HCT116 (cell line): ENCODE measurements at regions not wholly inside any gene's neighbourhood (a gene's known extent, or its start where the extent isn't known, plus 50 kb on each side); places are given as distances from the start of the nearest gene placed in this dataset.

Experiments used
- ATAC-seq: fragments of 200-7000 bp; cut with Tn5 transposase; 2 replicates; pipeline ENCODE4 v1.9.1; 2020; ENCODE audit warnings: mild to moderate bottlenecking, moderate library complexity
- BruUV-seq: library from RNA; stranded (reverse); fragments of 400-500 nt; replicated peaks from 2 replicates; lab custom pipeline; 2021; lab: Mats Ljungman, UMichigan
- CTCF ChIA-PET: fragments of 300-600 bp; sonication (Branson Sonifier 250); formaldehyde crosslinking; loops from one replicate; lab custom pipeline; 2021; ENCODE audit warnings: antibody characterized with exemption; lab: Charles Lee
- POLR2A ChIA-PET: fragments of 300-600, 350-600 bp; sonication (Branson Sonifier 250); formaldehyde crosslinking; loops from one replicate; lab custom pipeline; 2021; ENCODE audit warnings: antibody characterized with exemption; lab: Charles Lee
- RAD21 ChIA-PET, 2 experiments: fragments of 300-600 bp; sonication (Branson Sonifier 250); formaldehyde crosslinking; loops; one replicate each; lab custom pipeline; 2023; ENCODE audit warnings: low total read pairs in 2 of 2; ENCODE audit not compliant: uncharacterized antibody in 2 of 2, unreplicated experiment in 2 of 2, low non-redundant PET in 1 of 2; lab: Charles Lee
- DNase-seq: peaks from one replicate; pipeline ENCODE4 v3.0.0-alpha.2; 2010; ENCODE audit warnings: low read depth, low spot score
- H2AFZ ChIP-seq: fragments of 200-600 bp; shearing (Covaris generic), sonication (generic); 2 replicates; pipeline ENCODE4 v1.6.1; 2017; ENCODE audit warnings: low read depth, mixed run types, mixed read lengths, antibody characterized with exemption, low read length; ENCODE audit not compliant: poor library complexity, severe bottlenecking
- H3K27ac ChIP-seq: 2 replicates; pipeline ENCODE4 v1.5.1; 2012; ENCODE audit warnings: low read depth, low read length
- H3K27me3 ChIP-seq: fragments of 200-600 bp; sonication (generic); 2 replicates; pipeline ENCODE4 v1.6.1; 2016; ENCODE audit warnings: mixed run types, low read length, mixed read lengths; ENCODE audit not compliant: insufficient read depth
- H3K36me3 ChIP-seq, 2 experiments: fragments of 200-500 bp in 1 of 2; fragments of 200-600 bp in 1 of 2; sonication (Bioruptor generic) in 1 of 2; sonication (generic) in 1 of 2; 2 replicates each; pipeline versions ENCODE4 v1.5.1 to v1.6.1; 2014 to 2016; ENCODE audit warnings: low read length in 2 of 2, inconsistent platforms in 1 of 2, mixed read lengths in 1 of 2, mixed run types in 1 of 2; ENCODE audit not compliant: insufficient read depth in 2 of 2, control insufficient read depth in 1 of 2
- H3K4me1 ChIP-seq, 2 experiments: fragments of 200-600 bp in 1 of 2; sonication (generic) in 1 of 2; 2 replicates each; pipeline versions ENCODE4 v1.5.1 to v1.6.1; 2012 to 2017; ENCODE audit warnings: low read length in 2 of 2, inconsistent platforms in 1 of 2, mild to moderate bottlenecking in 1 of 2, mixed read lengths in 1 of 2, mixed run types in 1 of 2, moderate library complexity in 1 of 2; ENCODE audit not compliant: insufficient read depth in 2 of 2, control insufficient read depth in 1 of 2
- H3K4me2 ChIP-seq: fragments of 200-600 bp; sonication (generic); 2 replicates; pipeline ENCODE4 v1.6.1; 2017; ENCODE audit warnings: mixed run types, low read length, mixed read lengths
- H3K4me3 ChIP-seq, 2 experiments: fragments of 200-600 bp in 1 of 2; sonication (generic) in 1 of 2; replicated peaks in 1 of 2; 2 replicates each; pipeline ENCODE4 v1.5.1; 2011 to 2016; ENCODE audit warnings: low read length in 2 of 2, control low read depth in 1 of 2, low read depth in 1 of 2, mild to moderate bottlenecking in 1 of 2, mixed read lengths in 1 of 2, mixed run types in 1 of 2
- H3K79me2 ChIP-seq: fragments of 200-600 bp; sonication (generic); 2 replicates; pipeline ENCODE4 v1.6.1; 2017; ENCODE audit warnings: mild to moderate bottlenecking, mixed run types, low read length, moderate library complexity, mixed read lengths; ENCODE audit not compliant: insufficient read depth
- H3K9ac ChIP-seq: fragments of 200-600 bp; sonication (generic); 2 replicates; pipeline ENCODE4 v1.6.1; 2016; ENCODE audit warnings: low read length, mixed read lengths
- H3K9me2 ChIP-seq: fragments of 200-600 bp; sonication (generic), shearing (Covaris generic); 2 replicates; pipeline ENCODE4 v1.6.1; 2017; ENCODE audit warnings: mixed run types, mild to moderate bottlenecking, moderate library complexity; ENCODE audit not compliant: insufficient read depth
- H3K9me3 ChIP-seq, 2 experiments: fragments of 200-500 bp in 1 of 2; fragments of 200-600 bp in 1 of 2; sonication (Bioruptor generic) in 1 of 2; sonication (generic) in 1 of 2; 2 replicates each; pipeline ENCODE4 v1.6.1; 2014 to 2017; ENCODE audit warnings: low read length in 2 of 2, mixed read lengths in 2 of 2, inconsistent platforms in 1 of 2, low read depth in 1 of 2, mild to moderate bottlenecking in 1 of 2, mixed run types in 1 of 2, moderate library complexity in 1 of 2; ENCODE audit not compliant: control insufficient read depth in 1 of 2, insufficient read depth in 1 of 2
- H4K20me1 ChIP-seq: fragments of 200-600 bp; sonication (generic), shearing (Covaris generic); 2 replicates; pipeline ENCODE4 v1.6.1; 2017; ENCODE audit warnings: mixed run types, mild to moderate bottlenecking, moderate library complexity; ENCODE audit not compliant: insufficient read depth
- CBX3 ChIP-seq: IDR thresholded peaks from 2 replicates; pipeline ENCODE4 v1.6.1; 2012; ENCODE audit warnings: low read depth
- EGR1 ChIP-seq: IDR thresholded peaks from 2 replicates; pipeline ENCODE4 v1.6.1; 2012; ENCODE audit warnings: low read depth
- EZH2phosphoT487 ChIP-seq: fragments of 200-600 bp; IDR thresholded peaks from 2 replicates; pipeline ENCODE4 v1.6.1; 2018; ENCODE audit warnings: antibody characterized with exemption, borderline replicate concordance
- JUND ChIP-seq: IDR thresholded peaks from 2 replicates; pipeline ENCODE4 v1.6.1; 2012
- POLR2A ChIP-seq: IDR thresholded peaks from 2 replicates; pipeline ENCODE4 v1.7.0; 2011; ENCODE audit warnings: borderline replicate concordance; ENCODE audit not compliant: insufficient read depth, insufficient read length; ENCODE audit errors: extremely low read depth
- POLR2AphosphoS5 ChIP-seq: IDR thresholded peaks from 2 replicates; pipeline ENCODE4 v1.6.1; 2011; ENCODE audit warnings: mild to moderate bottlenecking, low read depth, low read length, moderate library complexity
- intact Hi-C: fragments of 100-400 bp; cut with micrococcal nuclease; formaldehyde crosslinking; loops from 2 replicates; pipeline ENCODE4 v1.10.0; 2022
- TF ChIP-seq, protein P1 (sequence below), 3 experiments: fragments of 200-600 bp in 1 of 3; sonication (generic) in 1 of 3; IDR thresholded peaks in 2 of 3; conservative IDR thresholded peaks in 1 of 3; 2 replicates each; pipeline ENCODE4 v1.5.1; 2012 to 2017; ENCODE audit warnings: low read depth in 2 of 3, low read length in 2 of 3, antibody characterized with exemption in 1 of 3, borderline replicate concordance in 1 of 3, control low read depth in 1 of 3, mild to moderate bottlenecking in 1 of 3, mixed read lengths in 1 of 3, mixed run types in 1 of 3, moderate library complexity in 1 of 3; ENCODE audit not compliant: insufficient read depth in 1 of 3

- no peaks in the 10 kb centered on the region for H3K79me2 ChIP-seq
- H3K4me3 ChIP-seq = no peak overlapping the region
- H3K9me3 ChIP-seq = no peaks in the 10 kb centered on the region
- no peaks in the 10 kb centered on the region for H3K36me3 ChIP-seq
- intact Hi-C loops = no loop called here
- H3K4me1 ChIP-seq = peaks cover 9 to 15% of the 10 kb centered on the region in 2 experiments; a peak in 3 of 4 replicates
- RAD21 ChIA-PET = no interaction called here
- no peaks in the 10 kb centered on the region for H3K27me3 ChIP-seq
- no peak for DNase-seq
- no peak for ATAC-seq
- TF ChIP-seq, protein P1, sequence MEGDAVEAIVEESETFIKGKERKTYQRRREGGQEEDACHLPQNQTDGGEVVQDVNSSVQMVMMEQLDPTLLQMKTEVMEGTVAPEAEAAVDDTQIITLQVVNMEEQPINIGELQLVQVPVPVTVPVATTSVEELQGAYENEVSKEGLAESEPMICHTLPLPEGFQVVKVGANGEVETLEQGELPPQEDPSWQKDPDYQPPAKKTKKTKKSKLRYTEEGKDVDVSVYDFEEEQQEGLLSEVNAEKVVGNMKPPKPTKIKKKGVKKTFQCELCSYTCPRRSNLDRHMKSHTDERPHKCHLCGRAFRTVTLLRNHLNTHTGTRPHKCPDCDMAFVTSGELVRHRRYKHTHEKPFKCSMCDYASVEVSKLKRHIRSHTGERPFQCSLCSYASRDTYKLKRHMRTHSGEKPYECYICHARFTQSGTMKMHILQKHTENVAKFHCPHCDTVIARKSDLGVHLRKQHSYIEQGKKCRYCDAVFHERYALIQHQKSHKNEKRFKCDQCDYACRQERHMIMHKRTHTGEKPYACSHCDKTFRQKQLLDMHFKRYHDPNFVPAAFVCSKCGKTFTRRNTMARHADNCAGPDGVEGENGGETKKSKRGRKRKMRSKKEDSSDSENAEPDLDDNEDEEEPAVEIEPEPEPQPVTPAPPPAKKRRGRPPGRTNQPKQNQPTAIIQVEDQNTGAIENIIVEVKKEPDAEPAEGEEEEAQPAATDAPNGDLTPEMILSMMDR (IDR thresholded peaks at IDR 0.05 in 2 of 3, conservative IDR thresholded peaks at IDR 0.05 in 1 of 3; ENCODE audit: borderline replicate concordance in 1 of 3, insufficient read depth in 1 of 3, low read depth in 2 of 3, low read length in 2 of 3) = no peak
- TF ChIP-seq JUND = no peak
- no peak for TF ChIP-seq EGR1
- TF ChIP-seq CBX3 = no peak
- no peak for TF ChIP-seq EZH2phosphoT487
- TF ChIP-seq POLR2A = no peak
- no peak for TF ChIP-seq POLR2AphosphoS5
- POLR2A ChIA-PET = no interaction called here
- H3K4me2 ChIP-seq = no peak overlapping the region
- no peaks in the 10 kb centered on the region for H3K9me2 ChIP-seq
- no TSS peak for BruUV-seq
- no peak overlapping the region for H2AFZ ChIP-seq
- no peak overlapping the region for H3K27ac ChIP-seq
- CTCF ChIA-PET = no interaction called here
- no peaks in the 10 kb centered on the region for H4K20me1 ChIP-seq
- no peak overlapping the region for H3K9ac ChIP-seq
These were observed 189.7 kb upstream of the ZBTB20 start for GRCh38 chr3:115336836-115337235.

- Histone ChIP-seq H3K79me2 (no peaks in the 10 kb centered on the region), H3K4me1 (peaks cover 9 to 16% of the 10 kb centered on the region in 2 experiments; a peak in 3 of 4 replicates), H3K9me2 (no peaks in the 10 kb centered on the region), H3K9ac (no peak overlapping the region), H3K4me3 (no peak overlapping the region), H2AFZ (peak overlapping the region; percentile 81), H4K20me1 (no peaks in the 10 kb centered on the region), H3K4me2 (peak overlapping the region; percentile 68; the same call in 1 of the 2 replicates), H3K36me3 (no peaks in the 10 kb centered on the region), H3K27ac (no peak overlapping the region), H3K9me3 (no peaks in the 10 kb centered on the region), H3K27me3 (no peaks in the 10 kb centered on the region)
- POLR2A ChIA-PET = no interaction called here
- intact Hi-C loops = no loop called here
- BruUV-seq = no TSS peak
- RAD21 ChIA-PET = no interaction called here
- DNase-seq (no peak), ATAC-seq (no peak)
- TF ChIP-seq EZH2phosphoT487 (no peak), JUND (no peak)
- CTCF ChIA-PET = no interaction called here
These were observed 193.5 kb upstream of the ZBTB20 start for GRCh38 chr3:115340586-115340985.
